Astrocyte (in vitro differentiated cells and primary cell): ENCODE measurements at regions not wholly inside any gene's neighbourhood (a gene's known extent, or its start where the extent isn't known, plus 50 kb on each side); places are given as distances from the start of the nearest gene placed in this dataset.

ENCODE experiments used
- EZH2 ChIP-seq: IDR thresholded peaks from 2 replicates; pipeline ENCODE4 v1.6.1; 2012; ENCODE audit warnings: mild to moderate bottlenecking, low read length, inconsistent platforms; ENCODE audit not compliant: insufficient read depth
- TF ChIP-seq, protein P1 (sequence below): IDR thresholded peaks from 2 replicates; pipeline ENCODE4 v1.5.1; 2011; ENCODE audit warnings: low read depth, mild to moderate bottlenecking, inconsistent platforms, low read length, moderate library complexity; ENCODE audit not compliant: insufficient read depth

DNA sequence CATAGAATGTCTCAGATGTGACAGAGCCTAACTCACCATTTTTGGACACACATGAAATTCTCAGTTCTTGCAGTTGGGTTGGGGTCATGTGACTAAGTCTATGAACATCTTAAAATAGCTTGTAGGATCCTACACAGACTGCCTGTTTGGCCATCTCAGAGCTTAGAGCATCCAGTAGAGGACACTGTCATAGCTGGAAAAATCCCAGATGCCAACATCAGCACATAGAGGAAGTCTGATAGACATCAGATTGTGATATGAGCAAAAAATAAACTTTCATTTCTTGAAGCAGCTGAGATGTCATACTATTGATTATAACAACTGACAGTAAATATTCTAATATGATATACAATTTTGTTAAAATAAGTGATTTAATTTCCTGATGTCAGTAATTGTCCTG, 207.1 kb downstream of the TRAM1L1 start:
- TF ChIP-seq, protein P1, sequence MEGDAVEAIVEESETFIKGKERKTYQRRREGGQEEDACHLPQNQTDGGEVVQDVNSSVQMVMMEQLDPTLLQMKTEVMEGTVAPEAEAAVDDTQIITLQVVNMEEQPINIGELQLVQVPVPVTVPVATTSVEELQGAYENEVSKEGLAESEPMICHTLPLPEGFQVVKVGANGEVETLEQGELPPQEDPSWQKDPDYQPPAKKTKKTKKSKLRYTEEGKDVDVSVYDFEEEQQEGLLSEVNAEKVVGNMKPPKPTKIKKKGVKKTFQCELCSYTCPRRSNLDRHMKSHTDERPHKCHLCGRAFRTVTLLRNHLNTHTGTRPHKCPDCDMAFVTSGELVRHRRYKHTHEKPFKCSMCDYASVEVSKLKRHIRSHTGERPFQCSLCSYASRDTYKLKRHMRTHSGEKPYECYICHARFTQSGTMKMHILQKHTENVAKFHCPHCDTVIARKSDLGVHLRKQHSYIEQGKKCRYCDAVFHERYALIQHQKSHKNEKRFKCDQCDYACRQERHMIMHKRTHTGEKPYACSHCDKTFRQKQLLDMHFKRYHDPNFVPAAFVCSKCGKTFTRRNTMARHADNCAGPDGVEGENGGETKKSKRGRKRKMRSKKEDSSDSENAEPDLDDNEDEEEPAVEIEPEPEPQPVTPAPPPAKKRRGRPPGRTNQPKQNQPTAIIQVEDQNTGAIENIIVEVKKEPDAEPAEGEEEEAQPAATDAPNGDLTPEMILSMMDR, result no peak
- no peak for TF ChIP-seq EZH2
